ENCODE measurements at regions not wholly inside any gene's neighbourhood (a gene's known extent, or its start where the extent isn't known, plus 50 kb on each side); places are given as distances from the start of the nearest gene placed in this dataset.
"Not testable (repeated sequence)": the region's sequence is repeated elsewhere in the genome, so short reads cannot be mapped to it uniquely, and the experiment has no call there.

GRCh38 chr13:81995316-81995715 is 1654.4 kb upstream of the SPRY2 start:
- DNase-seq (ENCODE audit: low read depth), result no peak

- DNase-seq (ENCODE audit: low read depth), result no peak
These were observed 1649.7 kb upstream of the SPRY2 start for GRCh38 chr13:81990652-81991051.

- DNase-seq (ENCODE audit: low read depth), result no peak
These were observed 1647.6 kb upstream of the SPRY2 start for GRCh38 chr13:81988567-81988966.

- DNase-seq (ENCODE audit: low read depth), result no peak
These were observed 1646.9 kb upstream of the SPRY2 start for GRCh38 chr13:81987677-81988357.

DNA sequence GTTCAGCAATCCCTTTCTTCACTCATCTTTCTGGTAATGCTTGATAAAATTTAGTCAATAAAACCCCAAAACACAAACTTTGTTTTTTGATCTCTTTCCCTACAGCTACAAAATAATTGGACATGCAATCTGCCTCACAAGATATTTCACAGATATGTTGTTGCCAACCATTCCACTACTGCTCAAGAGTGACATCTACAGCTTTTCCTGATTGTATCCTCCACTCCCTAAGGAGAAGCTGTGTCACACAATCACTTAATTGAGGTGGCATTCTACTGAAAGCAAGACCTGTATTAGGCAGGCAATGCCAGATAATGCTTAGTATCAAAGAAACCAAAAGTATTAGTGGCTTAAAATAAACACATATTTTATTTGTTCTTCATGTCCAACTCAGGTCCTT is 1646.2 kb upstream of the SPRY2 start:
- DNase-seq (ENCODE audit: low read depth), result no peak

GRCh38 chr13:81986308-81986707 is 1645.4 kb upstream of the SPRY2 start:
- DNase-seq (ENCODE audit: low read depth), result no peak

- DNase-seq (ENCODE audit: low read depth), result no peak
These were observed 1616.2 kb upstream of the SPRY2 start for GRCh38 chr13:81957121-81957520.

- DNase-seq (ENCODE audit: low read depth), result peak; percentile 2
These were observed 1589.1 kb upstream of the SPRY2 start for GRCh38 chr13:81929988-81930387.

DNA sequence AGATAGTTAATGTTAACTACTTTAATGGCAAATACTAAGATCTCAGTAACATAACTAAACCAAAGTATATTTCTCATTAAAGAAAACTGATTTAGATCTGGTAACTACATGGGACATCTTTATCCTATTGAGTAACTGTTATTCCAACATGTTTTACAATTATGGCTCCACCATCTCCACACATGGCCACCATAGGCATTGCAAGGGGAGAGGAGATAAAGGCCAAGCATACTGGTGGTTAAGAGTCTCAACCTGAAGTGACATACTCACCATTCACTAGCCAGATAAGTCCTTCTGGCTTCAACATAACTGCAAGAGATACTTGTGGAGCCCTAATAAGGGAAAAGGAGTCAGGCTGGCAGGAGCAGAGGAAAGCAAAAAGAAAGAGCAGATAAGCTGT is 1586.4 kb upstream of the SPRY2 start:
- DNase-seq (ENCODE audit: low read depth), result no peak

DNA sequence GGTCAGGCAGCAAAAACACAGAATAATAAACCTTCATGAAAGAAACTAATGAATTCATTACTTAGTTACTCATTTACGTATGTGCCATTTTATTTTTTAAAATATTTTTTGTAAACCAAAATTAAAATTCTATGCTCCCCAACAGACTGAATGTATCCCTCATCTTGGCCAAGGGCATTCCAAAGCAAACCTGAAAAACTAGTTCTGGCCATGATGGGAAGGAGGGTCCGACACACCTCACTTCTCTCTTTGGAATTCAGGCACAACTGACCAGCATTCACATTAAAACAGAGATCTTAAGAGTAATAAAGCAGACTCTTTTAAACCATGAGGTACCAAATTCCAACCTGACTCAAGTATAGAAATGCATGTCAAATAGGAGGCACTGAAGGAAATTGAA is 1576.9 kb upstream of the SPRY2 start:
- no peak for DNase-seq (ENCODE audit: low read depth)

GRCh38 chr13:81916461-81916860 is 1575.5 kb upstream of the SPRY2 start:
- DNase-seq (ENCODE audit: low read depth), result no peak

DNA sequence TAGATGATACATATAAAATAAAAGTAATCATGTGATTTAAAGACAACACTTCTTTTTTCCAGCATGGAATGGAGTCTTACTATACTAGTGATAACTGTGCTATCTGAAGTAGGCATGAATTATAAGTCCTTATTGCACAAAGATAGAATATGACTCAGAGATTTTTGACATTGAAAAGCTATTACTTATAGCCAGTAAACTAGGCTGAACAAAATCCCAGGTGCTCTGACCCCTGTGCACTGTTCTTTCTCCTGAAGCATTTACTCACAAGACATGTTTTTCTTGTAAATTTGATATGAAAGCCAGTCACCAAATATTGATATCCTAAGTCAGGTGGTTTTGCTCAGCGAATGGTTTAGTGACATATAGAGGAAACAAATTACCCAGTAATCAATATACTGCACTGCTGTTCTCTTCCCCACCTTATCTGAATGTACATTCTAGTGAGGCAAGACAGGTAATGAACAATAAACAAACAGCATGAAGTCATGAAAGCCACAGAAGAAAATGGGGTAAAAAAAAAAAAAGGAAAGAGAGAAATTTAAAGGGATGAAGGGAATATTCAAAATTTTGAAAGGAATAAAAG is 1567.0 kb upstream of the SPRY2 start:
- no peak for DNase-seq (ENCODE audit: low read depth)

- no peak for DNase-seq (ENCODE audit: low read depth)
These were observed 1547.9 kb upstream of the SPRY2 start for GRCh38 chr13:81888855-81889254.

- no peak for DNase-seq (ENCODE audit: low read depth)
These were observed 1534.0 kb upstream of the SPRY2 start for GRCh38 chr13:81874681-81875661.

GRCh38 chr13:81874253-81874652 is 1533.3 kb upstream of the SPRY2 start:
- DNase-seq (ENCODE audit: low read depth), result no peak

- no peak for DNase-seq (ENCODE audit: low read depth)
These were observed 1531.7 kb upstream of the SPRY2 start for GRCh38 chr13:81872581-81872980.

DNA sequence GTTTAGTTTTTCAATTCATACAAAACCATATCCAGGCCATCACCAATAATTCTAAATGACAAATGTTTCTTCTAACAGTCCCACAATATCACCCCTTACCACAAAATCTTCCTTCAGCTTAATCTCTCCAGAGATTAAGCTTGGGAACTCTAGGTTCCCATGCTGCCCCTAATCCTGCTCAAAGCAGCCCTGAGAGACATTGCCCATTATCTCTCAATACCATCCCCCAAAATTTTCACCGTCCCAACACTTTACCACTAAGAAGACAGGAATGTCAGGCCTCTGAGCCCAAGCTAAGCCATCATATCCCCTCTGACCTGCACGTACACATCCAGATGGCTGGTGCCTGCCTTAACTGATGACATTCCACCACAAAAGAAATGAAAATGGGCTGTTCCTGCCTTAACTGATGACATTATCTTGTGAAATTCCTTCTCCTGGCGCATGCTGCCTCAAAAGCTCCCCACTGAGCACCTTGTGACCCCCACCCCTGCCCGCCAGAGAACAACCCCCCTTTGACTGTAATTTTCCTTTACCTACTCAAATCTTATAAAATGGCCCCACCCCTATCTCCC is 1530.9 kb upstream of the SPRY2 start:
- DNase-seq (ENCODE audit: low read depth), result not testable (repeated sequence)

GRCh38 chr13:81848291-81848690 is 1507.4 kb upstream of the SPRY2 start:
- DNase-seq (ENCODE audit: low read depth), result no peak

DNA sequence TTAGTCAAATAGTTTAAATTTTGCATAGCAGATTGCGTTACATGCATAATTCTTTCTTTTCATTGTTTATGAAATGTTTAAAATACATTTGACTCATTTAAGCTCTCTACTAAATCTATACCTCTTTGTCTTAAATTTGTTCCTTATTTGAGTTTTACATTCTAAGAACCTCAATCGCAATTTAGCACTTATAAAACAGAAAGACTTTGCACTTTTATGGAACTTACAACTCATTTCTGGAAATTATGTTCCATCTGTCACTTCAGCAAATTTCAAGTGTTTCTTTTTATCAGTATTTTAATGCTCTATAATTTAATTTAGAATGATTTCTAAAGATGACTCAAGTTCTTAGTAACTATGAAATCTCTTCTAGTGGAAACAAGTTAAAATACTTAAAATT is 1505.8 kb upstream of the SPRY2 start:
- DNase-seq (ENCODE audit: low read depth), result no peak

DNA sequence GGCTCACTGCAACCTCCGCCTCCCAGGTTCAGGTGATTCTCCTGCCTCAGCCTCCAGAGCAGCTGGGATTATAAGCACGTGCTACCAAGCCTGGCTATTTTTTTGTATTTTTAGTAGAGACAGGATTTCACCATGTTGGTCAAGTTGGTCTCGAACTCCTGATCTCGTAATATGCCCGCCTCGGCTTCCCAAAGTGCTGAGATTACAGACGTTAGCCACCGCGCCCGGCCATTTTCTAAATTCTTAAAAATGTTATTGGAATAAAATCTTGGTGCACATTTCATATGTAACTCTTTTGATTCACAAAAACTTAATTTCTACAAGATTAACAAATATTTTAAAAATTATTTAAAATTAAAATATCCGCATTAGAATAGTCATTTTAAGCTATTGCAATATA is 1480.3 kb upstream of the SPRY2 start:
- DNase-seq (ENCODE audit: low read depth), result no peak

DNA sequence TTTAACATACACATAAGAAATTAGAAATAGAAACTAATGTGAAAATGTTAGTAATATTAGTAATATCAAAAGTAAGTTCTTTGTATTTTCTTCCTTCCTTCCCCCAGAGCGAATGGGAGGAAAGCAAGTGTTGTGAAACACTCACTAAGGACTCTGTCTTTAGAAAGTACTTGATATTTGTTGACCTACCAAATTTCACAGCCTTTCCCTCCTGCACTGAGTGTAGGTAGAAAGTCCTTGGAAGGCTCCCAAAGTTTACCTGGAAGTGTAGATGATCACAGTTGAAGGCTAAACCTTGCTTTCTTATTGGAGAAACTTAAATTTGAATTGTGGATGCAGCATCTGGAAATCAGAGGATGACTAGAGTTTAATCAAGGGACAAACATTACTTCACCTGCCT is 1459.5 kb upstream of the SPRY2 start:
- DNase-seq (ENCODE audit: low read depth), result no peak

DNA sequence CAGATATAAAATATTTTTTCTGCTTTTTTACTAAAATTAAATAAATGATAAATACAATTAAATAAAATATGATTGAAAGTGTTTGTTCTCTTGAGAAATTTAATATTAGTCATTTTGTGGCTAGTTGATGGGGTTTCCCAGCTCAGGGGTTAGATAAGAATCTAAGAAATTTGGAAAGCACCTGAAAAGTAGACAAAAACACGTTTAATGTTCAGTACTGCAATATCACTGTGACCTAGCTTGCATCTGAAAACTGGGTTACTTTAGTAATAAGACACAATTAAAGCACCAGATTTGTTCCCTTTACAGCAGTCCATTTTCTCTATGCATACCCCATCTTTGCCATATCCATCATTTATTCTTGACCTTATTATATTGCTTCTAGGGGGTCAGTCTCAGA is 1454.8 kb upstream of the SPRY2 start:
- DNase-seq (ENCODE audit: low read depth), result no peak

DNA sequence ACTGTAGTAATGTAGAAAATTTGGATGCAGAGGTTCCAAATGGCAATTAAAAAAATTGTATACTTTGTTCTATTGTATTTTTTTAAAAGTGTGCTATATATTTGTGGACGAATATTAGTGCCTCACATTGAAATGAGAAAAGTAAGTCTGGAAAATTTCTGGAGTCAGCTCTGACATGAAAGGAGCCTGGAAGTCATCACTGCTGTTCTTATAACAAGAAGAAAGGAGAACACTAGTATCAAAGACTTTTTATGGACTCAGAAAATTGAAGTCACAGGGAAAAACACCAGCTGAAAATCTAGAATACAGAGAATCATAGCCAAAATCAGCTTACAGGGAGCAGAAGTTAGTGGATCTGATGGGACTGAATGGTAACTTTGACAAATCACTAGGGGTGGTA is 1450.7 kb upstream of the SPRY2 start:
- no peak for DNase-seq (ENCODE audit: low read depth)

Data from fibroblast of gingiva (primary cell).